ENCODE measurements at regions not wholly inside any gene's neighbourhood (a gene's known extent, or its start where the extent isn't known, plus 50 kb on each side); places are given as distances from the start of the nearest gene placed in this dataset.

- TF ChIP-seq SIN3A (IDR thresholded peaks at IDR 0.05; ENCODE audit: borderline replicate concordance, insufficient read depth, low read depth, low read length): no peak
- no peak for TF ChIP-seq CTCF (IDR thresholded peaks at IDR 0.05)
- TF ChIP-seq REST (IDR thresholded peaks at IDR 0.05; ENCODE audit: insufficient read depth in 1 of 2, low read depth in 2 of 2, low read length in 1 of 2): no peak
- no peak for TF ChIP-seq TCF7L2 (IDR thresholded peaks at IDR 0.05; ENCODE audit: low read depth, low read length)
- no peak for TF ChIP-seq POLR2AphosphoS5 (IDR thresholded peaks at IDR 0.05; ENCODE audit: low read depth, low read length)
- in situ Hi-C loops (cut with HindIII; ENCODE audit: low pct_unique_long_range_greater_than_20kb, low sequenced_read_pairs): no loop called here
- no peak for DNase-seq (ENCODE audit: low read depth, low spot score)
These were observed 211.3 kb upstream of the RAG2 start for GRCh38 chr11:36809303-36809702.

GRCh38 chr11:36807871-36808270, 209.8 kb upstream of the RAG2 start:
- Histone ChIP-seq H3K27me3 (ENCODE audit: control insufficient read depth, insufficient read depth, low read length) (no peaks in the 10 kb centered on the region), H3K27ac (ENCODE audit: low read length) (no peak overlapping the region), H3K4me1 (ENCODE audit: control insufficient read depth, insufficient read depth, low read length) (no peaks in the 10 kb centered on the region), H3K4me3 (ENCODE audit: low read depth in 2 of 2, low read length in 2 of 2) (no peak overlapping the region), H3K9me3 (ENCODE audit: control insufficient read depth, insufficient read depth, low read depth, low read length) (no peaks in the 10 kb centered on the region), H3K36me3 (ENCODE audit: control insufficient read depth, insufficient read depth, low read length) (no peaks in the 10 kb centered on the region)
- ATAC-seq: no peak
- ChIA-PET POLR2A (no interaction called here), CTCF (no interaction called here)
- no TSS peak for BruUV-seq (replicated peaks)
- intact Hi-C loops (cut with micrococcal nuclease; ENCODE audit: unreplicated experiment) (no loop called here), in situ Hi-C loops (cut with HindIII; ENCODE audit: low pct_unique_long_range_greater_than_20kb, low sequenced_read_pairs) (no loop called here)
- TF ChIP-seq TCF7L2 (IDR thresholded peaks at IDR 0.05; ENCODE audit: low read depth, low read length) (no peak), SIN3A (IDR thresholded peaks at IDR 0.05; ENCODE audit: borderline replicate concordance, insufficient read depth, low read depth, low read length) (no peak), CTCF (IDR thresholded peaks at IDR 0.05) (no peak), POLR2AphosphoS5 (IDR thresholded peaks at IDR 0.05; ENCODE audit: low read depth, low read length) (no peak), REST (IDR thresholded peaks at IDR 0.05; ENCODE audit: insufficient read depth in 1 of 2, low read depth in 2 of 2, low read length in 1 of 2) (no peak)
- no peak for DNase-seq (ENCODE audit: low read depth, low spot score)

More at GRCh38 chr11:36809303-36809702, 211.3 kb upstream of the RAG2 start:
- H3K27ac ChIP-seq (ENCODE audit: low read length): no peak overlapping the region
- ChIA-PET POLR2A (no interaction called here), CTCF (no interaction called here)
- no peak overlapping the region for H3K4me3 ChIP-seq (ENCODE audit: low read depth in 2 of 2, low read length in 2 of 2)
- no peaks in the 10 kb centered on the region for H3K4me1 ChIP-seq (ENCODE audit: control insufficient read depth, insufficient read depth, low read length)
- no peaks in the 10 kb centered on the region for H3K27me3 ChIP-seq (ENCODE audit: control insufficient read depth, insufficient read depth, low read length)
- no peak for ATAC-seq
- BruUV-seq (replicated peaks): no TSS peak
- intact Hi-C loops (cut with micrococcal nuclease; ENCODE audit: unreplicated experiment): no loop called here
- H3K9me3 ChIP-seq (ENCODE audit: control insufficient read depth, insufficient read depth, low read depth, low read length): no peaks in the 10 kb centered on the region
- no peaks in the 10 kb centered on the region for H3K36me3 ChIP-seq (ENCODE audit: control insufficient read depth, insufficient read depth, low read length)

All from Panc1 (cell line).